DLD1 (cell line): ENCODE measurements at regions not wholly inside any gene's neighbourhood (a gene's known extent, or its start where the extent isn't known, plus 50 kb on each side); places are given as distances from the start of the nearest gene placed in this dataset.

Source experiments
- in situ Hi-C: cut with HindIII; loops from 2 replicates; pipeline ENCODE4 v1.10.0; 2017; ENCODE audit warnings: low sequenced_read_pairs

GRCh38 chr9:10961883-10962282 lies 349.1 kb upstream of the PTPRD start:
- in situ Hi-C loops, result no loop called here

GRCh38 chr9:10983251-10983650 lies 370.4 kb upstream of the PTPRD start:
- in situ Hi-C loops, result no loop called here

DNA sequence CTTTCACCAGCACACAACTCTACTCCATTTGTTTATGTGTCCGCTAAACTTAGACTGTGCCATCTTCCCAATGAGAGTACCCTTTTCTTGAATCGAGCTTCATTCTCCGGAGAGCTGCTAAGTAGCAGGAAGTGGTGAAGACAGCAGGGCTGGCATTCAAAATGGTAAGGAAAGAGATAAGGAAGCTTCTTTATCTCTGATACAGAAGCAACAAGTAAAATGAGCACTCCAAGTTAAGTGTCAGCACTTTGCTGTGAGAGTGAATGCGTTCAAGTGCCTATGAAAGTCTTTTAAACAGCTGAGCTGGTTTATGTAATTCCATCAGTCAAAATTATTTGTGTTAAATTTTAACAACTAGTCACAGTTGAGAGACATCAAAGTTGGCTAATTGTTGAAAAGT lies 386.8 kb upstream of the PTPRD start:
- in situ Hi-C loops, result no loop called here

- in situ Hi-C loops, result no loop called here
Observed at GRCh38 chr9:11001546-11001945, 388.7 kb upstream of the PTPRD start.

DNA sequence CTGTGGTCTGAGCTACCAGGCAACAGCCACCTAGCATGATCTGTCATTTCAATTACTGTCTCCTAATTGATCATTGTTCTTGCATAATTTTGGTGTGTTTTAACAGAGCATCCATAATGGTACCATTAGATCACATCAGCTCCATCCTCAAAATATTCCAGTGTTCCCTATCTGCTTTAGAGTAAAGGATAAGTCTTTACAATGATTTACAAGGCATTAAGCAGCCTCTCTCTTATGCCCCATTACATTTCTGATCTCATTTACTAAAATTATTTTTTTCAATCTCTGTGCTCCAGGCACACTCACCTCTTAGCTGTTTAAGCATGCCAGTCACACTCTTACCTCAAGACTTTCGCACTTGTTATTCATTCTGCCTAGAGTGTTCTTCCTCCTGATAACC lies 389.9 kb upstream of the PTPRD start:
- in situ Hi-C loops, result no loop called here

GRCh38 chr9:11003836-11004235 lies 391.0 kb upstream of the PTPRD start:
- in situ Hi-C loops, result no loop called here

- in situ Hi-C loops, result no loop called here
Observed at GRCh38 chr9:11011696-11012095, 398.9 kb upstream of the PTPRD start.

DNA sequence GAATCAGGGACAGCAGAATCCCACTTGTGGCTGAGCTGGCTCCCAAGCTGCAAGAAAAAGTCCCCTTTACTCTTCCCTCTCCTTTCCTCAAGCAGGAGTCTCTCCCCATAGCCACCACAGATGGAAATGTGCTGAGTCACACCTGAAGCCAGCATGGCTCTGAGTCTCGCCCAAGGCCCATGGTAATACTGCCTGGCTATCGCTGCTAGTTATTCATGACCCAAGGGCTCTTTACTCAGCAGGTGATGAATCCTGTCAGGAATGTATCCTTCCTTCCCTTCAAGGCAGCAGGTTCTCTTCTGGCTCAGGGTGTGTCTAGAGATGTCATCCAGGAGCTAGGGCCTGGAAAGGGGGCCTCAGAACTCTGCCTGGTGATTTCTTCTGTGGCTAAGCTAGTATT lies 403.3 kb upstream of the PTPRD start:
- in situ Hi-C loops, result no loop called here

DNA sequence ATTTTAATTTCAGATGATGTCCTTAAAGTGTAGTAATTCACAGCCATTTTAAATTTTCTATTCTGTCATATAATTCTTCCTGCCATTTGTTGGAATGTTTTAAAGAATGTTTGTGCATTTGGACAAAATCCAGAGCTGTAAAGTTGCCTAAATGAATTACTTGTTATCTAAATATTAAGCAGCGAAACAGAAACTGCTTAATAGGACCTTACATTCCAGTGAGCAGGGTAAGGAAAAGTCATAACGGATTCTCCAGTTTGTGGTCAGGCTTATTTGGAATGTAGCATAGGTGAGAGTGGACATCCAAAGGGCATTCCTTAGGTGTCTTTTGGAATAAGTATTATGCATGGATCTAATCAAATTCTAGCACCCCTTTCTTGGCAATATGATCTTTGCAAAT lies 410.4 kb upstream of the PTPRD start:
- in situ Hi-C loops, result no loop called here

DNA sequence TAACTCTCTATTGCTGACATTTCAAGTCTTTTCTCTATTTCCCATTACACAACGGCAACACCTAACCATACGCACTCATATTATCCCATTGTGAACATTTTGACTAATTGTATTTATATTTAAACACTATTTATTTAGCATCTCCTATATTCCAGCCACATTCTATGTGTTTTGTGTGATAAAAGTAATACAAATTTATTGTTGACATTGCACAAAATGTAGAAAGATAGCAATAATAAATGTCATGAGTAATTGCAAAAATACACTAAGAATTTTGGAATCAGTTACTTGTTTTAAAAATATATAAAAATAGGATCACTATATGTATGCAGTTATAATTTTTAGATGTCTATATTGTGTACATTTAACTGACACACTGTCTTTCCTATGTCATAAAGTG lies 413.0 kb upstream of the PTPRD start:
- in situ Hi-C loops, result no loop called here

DNA sequence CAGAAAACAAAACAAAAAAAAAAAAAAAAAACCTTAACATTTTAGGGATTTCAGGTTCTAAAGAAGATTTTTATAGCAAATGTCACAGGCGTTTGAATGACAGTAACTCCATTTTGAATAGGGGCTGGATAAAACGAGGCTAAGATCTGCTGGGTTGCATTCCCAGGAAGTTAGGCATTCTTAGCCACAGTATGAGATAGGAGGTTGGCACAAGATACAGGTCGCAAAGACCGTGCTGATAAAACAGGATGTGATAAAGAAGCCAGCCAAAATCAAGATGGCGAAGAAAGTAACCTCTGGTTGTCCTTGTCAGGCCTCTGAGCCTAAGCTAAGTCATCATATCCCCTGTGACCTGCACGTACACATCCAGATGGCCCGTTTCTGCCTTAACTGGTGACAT lies 425.6 kb upstream of the PTPRD start:
- in situ Hi-C loops, result no loop called here

DNA sequence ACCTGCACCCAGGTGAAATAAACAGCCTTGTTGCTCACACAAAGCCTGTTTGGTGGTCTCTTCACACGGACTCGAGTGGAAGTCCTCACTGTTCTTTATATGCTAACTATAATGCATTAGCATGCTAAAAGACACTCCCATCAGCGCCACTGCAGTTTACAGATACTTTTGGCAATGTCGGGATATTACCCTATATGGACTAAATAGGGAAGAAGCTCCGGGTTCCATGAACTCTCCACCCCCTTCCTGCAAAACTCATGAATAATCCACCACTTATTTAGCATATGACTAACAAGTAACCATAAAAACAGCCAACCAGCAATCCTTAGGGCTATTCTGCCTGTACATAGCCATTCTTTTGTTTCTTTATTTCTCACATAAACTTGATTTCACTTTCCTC lies 426.2 kb upstream of the PTPRD start:
- in situ Hi-C loops, result no loop called here

- in situ Hi-C loops, result no loop called here
Observed at GRCh38 chr9:11045589-11045988, 432.8 kb upstream of the PTPRD start.

GRCh38 chr9:11063263-11063662 lies 450.5 kb upstream of the PTPRD start:
- in situ Hi-C loops, result no loop called here

DNA sequence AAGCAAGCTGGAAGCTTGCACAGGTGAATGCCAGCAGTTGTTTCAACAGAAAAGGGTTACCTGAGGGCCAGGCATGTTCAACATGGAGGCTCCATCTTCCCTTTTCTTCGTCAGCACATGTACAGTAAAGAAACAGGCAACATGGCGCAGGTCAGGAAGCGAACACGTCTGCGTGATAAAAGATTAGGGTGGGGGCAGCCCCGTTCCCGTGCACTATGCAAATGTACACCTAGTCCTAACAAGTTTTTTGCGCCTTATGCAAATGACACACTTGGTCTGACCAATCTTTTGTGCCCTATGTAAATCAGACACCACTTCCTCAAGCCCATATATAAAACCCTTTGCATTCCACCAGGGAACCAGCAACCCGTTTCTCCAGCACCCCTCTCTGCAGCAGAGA lies 452.1 kb upstream of the PTPRD start:
- in situ Hi-C loops, result no loop called here

GRCh38 chr9:11072176-11072575 lies 459.4 kb upstream of the PTPRD start:
- in situ Hi-C loops, result no loop called here

DNA sequence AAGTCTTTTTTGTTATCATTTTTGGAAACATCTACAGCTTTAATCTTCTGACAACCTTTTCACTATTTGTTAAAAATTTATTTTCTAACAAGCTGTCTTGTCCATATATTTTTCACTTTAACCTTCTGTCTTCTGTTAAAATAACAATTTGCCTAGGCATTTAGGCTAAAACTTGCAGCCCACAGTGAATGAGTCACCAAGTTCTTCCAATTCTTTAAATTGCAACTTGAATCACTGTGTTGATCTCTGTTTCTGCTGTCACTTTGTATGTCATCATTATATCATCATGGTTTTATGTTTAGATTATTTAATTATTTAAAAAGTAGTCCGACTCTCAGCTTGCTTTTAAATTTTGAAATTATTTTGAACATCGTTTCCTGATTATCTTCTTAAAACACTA lies 473.8 kb upstream of the PTPRD start:
- in situ Hi-C loops, result no loop called here

DNA sequence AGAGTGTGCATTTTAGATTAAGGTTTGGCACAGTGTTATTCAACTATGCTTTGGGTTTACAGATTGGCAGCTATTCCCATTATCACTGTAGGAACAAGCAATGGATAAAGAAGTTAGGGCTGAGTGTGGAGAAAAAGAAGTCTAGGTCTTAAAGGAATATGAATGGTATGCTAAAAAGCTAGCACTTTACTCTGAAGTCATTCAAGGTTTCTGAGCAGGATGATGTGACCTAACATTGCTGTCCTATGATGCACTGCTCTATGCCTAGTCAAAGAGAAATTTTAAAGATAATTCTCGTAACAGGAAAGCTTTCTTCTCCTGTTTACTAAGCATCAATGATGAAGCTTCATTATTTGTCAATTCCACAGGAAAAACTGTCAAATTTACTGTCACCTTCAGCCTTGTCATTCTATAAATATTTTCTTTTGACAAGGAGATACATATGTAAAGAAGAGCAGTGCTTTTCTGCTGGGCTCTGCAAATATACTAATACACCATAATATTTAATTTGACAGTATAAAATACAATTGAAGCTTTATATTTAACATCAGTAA lies 476.1 kb upstream of the PTPRD start:
- in situ Hi-C loops, result no loop called here

DNA sequence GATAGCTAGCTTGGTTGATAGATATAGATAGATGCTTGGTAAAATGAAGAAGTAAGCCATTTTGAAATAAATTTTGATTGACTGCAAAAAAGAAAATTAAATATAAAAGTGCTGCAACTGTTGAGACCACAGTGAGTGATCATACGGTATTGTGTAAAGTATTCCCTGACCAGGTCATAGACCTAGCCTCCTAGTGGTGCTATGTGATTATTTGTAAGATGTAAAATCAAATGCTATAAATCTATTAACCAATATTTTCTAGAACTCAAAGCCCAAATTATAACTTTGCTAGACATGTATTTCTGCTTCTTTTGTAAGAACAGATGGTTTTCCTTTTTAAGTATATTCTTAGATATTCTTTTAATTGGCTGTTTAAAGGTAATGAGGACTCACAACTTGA lies 480.2 kb upstream of the PTPRD start:
- in situ Hi-C loops, result no loop called here

DNA sequence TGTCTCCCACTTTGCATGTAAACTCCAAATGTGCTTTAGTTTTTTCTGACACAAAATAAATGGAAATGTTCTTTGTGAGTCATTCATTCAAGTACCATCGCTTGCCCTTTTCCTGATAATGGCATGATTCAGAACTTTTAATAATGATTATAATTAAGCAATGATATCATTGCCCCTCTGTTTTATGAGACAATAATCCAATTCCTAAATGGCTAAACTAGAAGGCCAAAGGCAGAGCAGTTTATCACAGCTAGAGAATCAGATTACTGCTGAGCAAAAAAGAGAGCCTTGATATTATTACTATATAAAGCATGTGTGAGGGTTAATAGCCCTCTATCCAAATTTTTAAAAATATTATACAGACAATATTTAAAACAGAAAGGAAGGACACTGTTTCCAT lies 484.2 kb upstream of the PTPRD start:
- in situ Hi-C loops, result no loop called here

- in situ Hi-C loops, result no loop called here
Observed at GRCh38 chr9:11103525-11103924, 490.7 kb upstream of the PTPRD start.

- in situ Hi-C loops, result no loop called here
Observed at GRCh38 chr9:11107196-11107595, 494.4 kb upstream of the PTPRD start.

- in situ Hi-C loops, result no loop called here
Observed at GRCh38 chr9:11128156-11128555, 515.4 kb upstream of the PTPRD start.

- in situ Hi-C loops, result no loop called here
Observed at GRCh38 chr9:11135851-11136250, 523.0 kb upstream of the PTPRD start.
